Neural cell (in vitro differentiated cells): ENCODE measurements at regions not wholly inside any gene's neighbourhood (a gene's known extent, or its start where the extent isn't known, plus 50 kb on each side); places are given as distances from the start of the nearest gene placed in this dataset.

Experiments
- H2AFZ ChIP-seq: fragments of 200-600, 300-800 bp; sonication (generic), shearing (Covaris generic); 2 replicates; pipeline ENCODE4 v1.6.0; 2014; ENCODE audit warnings: low read depth, mild to moderate bottlenecking, antibody characterized with exemption, low read length, moderate library complexity
- H3F3A ChIP-seq: fragments of 200-600 bp; shearing (Covaris generic); 2 replicates; pipeline ENCODE4 v1.6.1; 2016; ENCODE audit warnings: mild to moderate bottlenecking, moderate library complexity, mixed read lengths, antibody characterized with exemption, low read length; ENCODE audit not compliant: insufficient read depth, poor library complexity, severe bottlenecking
- H3K27ac ChIP-seq: fragments of 200-600, 300-800 bp; sonication (generic), shearing (Covaris generic); 2 replicates; pipeline ENCODE4 v1.5.1; 2014; ENCODE audit warnings: mild to moderate bottlenecking, low read length, moderate library complexity
- H3K27me3 ChIP-seq: fragments of 300-800, 200-600 bp; sonication (generic), shearing (Covaris generic); 2 replicates; pipeline ENCODE4 v1.6.0; 2014; ENCODE audit warnings: mild to moderate bottlenecking, low read depth, low read length, moderate library complexity; ENCODE audit not compliant: insufficient read depth
- H3K36me3 ChIP-seq: fragments of 300-800, 200-600 bp; sonication (generic), shearing (Covaris generic); 2 replicates; pipeline ENCODE4 v1.5.1; 2014; ENCODE audit warnings: mild to moderate bottlenecking, antibody characterized with exemption, low read length, moderate library complexity; ENCODE audit not compliant: insufficient read depth
- H3K4me2 ChIP-seq: fragments of 300-800, 200-600 bp; sonication (generic), shearing (Covaris generic); 2 replicates; pipeline ENCODE4 v1.6.0; 2014; ENCODE audit warnings: mild to moderate bottlenecking, low read length
- H3K4me3 ChIP-seq: fragments of 300-800, 200-600 bp; sonication (generic), shearing (Covaris generic); 2 replicates; pipeline ENCODE4 v1.5.1; 2014; ENCODE audit warnings: mild to moderate bottlenecking, low read length, moderate library complexity
- H3K79me2 ChIP-seq: fragments of 200-600 bp; shearing (Covaris generic); replicated peaks from 2 replicates; pipeline ENCODE4 v1.6.0; 2014; ENCODE audit warnings: mild to moderate bottlenecking, low read length, moderate library complexity; ENCODE audit not compliant: insufficient read depth
- H3K9ac ChIP-seq: fragments of 300-800, 200-600 bp; sonication (generic), shearing (Covaris generic); 2 replicates; pipeline ENCODE4 v1.6.1; 2016; ENCODE audit warnings: mild to moderate bottlenecking, low read length, mixed read lengths
- H3K9me2 ChIP-seq: fragments of 200-600 bp; shearing (Covaris generic); 2 replicates; pipeline ENCODE4 v1.6.1; 2016; ENCODE audit warnings: mild to moderate bottlenecking, low read length, mixed read lengths; ENCODE audit not compliant: insufficient read depth
- H3K9me3 ChIP-seq: fragments of 200-600, 300-800 bp; sonication (generic), shearing (Covaris generic); 2 replicates; pipeline ENCODE4 v1.6.1; 2016; ENCODE audit warnings: mild to moderate bottlenecking, mixed run types, low read length, moderate library complexity, mixed read lengths
- H4K20me1 ChIP-seq: fragments of 200-600 bp; shearing (Covaris generic); 2 replicates; pipeline ENCODE4 v1.6.1; 2016; ENCODE audit warnings: mild to moderate bottlenecking, mixed run types; ENCODE audit not compliant: insufficient read depth
- CTCF ChIP-seq: fragments of 450-650 bp; IDR thresholded peaks from 2 replicates; pipeline ENCODE4 v1.5.1; 2014; ENCODE audit warnings: antibody characterized with exemption, mild to moderate bottlenecking, moderate library complexity; ENCODE audit not compliant: poor library complexity, severe bottlenecking
- EP300 ChIP-seq: fragments of 450-650 bp; conservative IDR thresholded peaks from 2 replicates; pipeline ENCODE4 v1.6.1; 2014; ENCODE audit warnings: antibody characterized with exemption, mild to moderate bottlenecking, moderate library complexity; ENCODE audit not compliant: poor library complexity, severe bottlenecking
- EZH2 ChIP-seq: fragments of 200-600, 300-800 bp; shearing (Covaris generic), sonication (generic); IDR thresholded peaks from 2 replicates; pipeline ENCODE4 v1.6.1; 2014; ENCODE audit warnings: antibody characterized with exemption, low read length, borderline replicate concordance, mild to moderate bottlenecking; ENCODE audit not compliant: insufficient read depth, poor library complexity, severe bottlenecking
- MXI1 ChIP-seq: fragments of 450-650 bp; conservative IDR thresholded peaks from 2 replicates; pipeline ENCODE4 v1.6.1; 2014; ENCODE audit warnings: antibody characterized with exemption, mild to moderate bottlenecking; ENCODE audit not compliant: poor library complexity, severe bottlenecking
- POLR2AphosphoS5 ChIP-seq: IDR thresholded peaks from 2 replicates; pipeline ENCODE4 v1.6.1; 2012
- RAD21 ChIP-seq: fragments of 450-650 bp; conservative IDR thresholded peaks from 2 replicates; pipeline ENCODE4 v1.6.1; 2014; ENCODE audit warnings: antibody characterized with exemption, mild to moderate bottlenecking, moderate library complexity
- REST ChIP-seq: IDR thresholded peaks from 2 replicates; pipeline ENCODE4 v1.6.1; 2012; ENCODE audit warnings: borderline replicate concordance
- SMC3 ChIP-seq: fragments of 450-650 bp; conservative IDR thresholded peaks from 2 replicates; pipeline ENCODE4 v1.6.1; 2014; ENCODE audit warnings: antibody characterized with exemption, mild to moderate bottlenecking, moderate library complexity; ENCODE audit not compliant: poor library complexity
- TAF1 ChIP-seq: IDR thresholded peaks from 2 replicates; pipeline ENCODE4 v1.6.1; 2012; ENCODE audit warnings: low read depth

- no peak overlapping the region for H3K9ac ChIP-seq
- no peaks in the 10 kb centered on the region for H3K27me3 ChIP-seq
- H3K9me3 ChIP-seq, result no peaks in the 10 kb centered on the region
- no peaks in the 10 kb centered on the region for H3K9me2 ChIP-seq
- no peak for TF ChIP-seq EZH2
- TF ChIP-seq REST, result no peak
- TF ChIP-seq EP300, result no peak
- TF ChIP-seq RAD21, result no peak
- no peak for TF ChIP-seq TAF1
- TF ChIP-seq SMC3, result no peak
- TF ChIP-seq CTCF, result no peak
- TF ChIP-seq MXI1, result no peak
- no peak for TF ChIP-seq POLR2AphosphoS5
- H2AFZ ChIP-seq, result no peak overlapping the region
- no peaks in the 10 kb centered on the region for H3K79me2 ChIP-seq
- no peak overlapping the region for H3K27ac ChIP-seq
- no peaks in the 10 kb centered on the region for H3F3A ChIP-seq
- H3K36me3 ChIP-seq, result no peaks in the 10 kb centered on the region
- no peak overlapping the region for H3K4me2 ChIP-seq
- no peaks in the 10 kb centered on the region for H4K20me1 ChIP-seq
- no peak overlapping the region for H3K4me3 ChIP-seq
Observed at GRCh38 chr5:155081618-155082017, 68.1 kb downstream of the KIF4B start.

- Histone ChIP-seq H3K4me3 (no peak overlapping the region), H3K4me2 (no peak overlapping the region), H3K27me3 (no peaks in the 10 kb centered on the region), H3K79me2 (no peaks in the 10 kb centered on the region), H3K27ac (no peak overlapping the region), H2AFZ (no peak overlapping the region), H3K9me3 (no peaks in the 10 kb centered on the region), H3K36me3 (no peaks in the 10 kb centered on the region), H3F3A (no peaks in the 10 kb centered on the region), H3K9me2 (no peaks in the 10 kb centered on the region), H4K20me1 (no peaks in the 10 kb centered on the region), H3K9ac (no peak overlapping the region)
- TF ChIP-seq REST (no peak), SMC3 (no peak), RAD21 (no peak), EP300 (no peak), POLR2AphosphoS5 (no peak)
Observed at GRCh38 chr5:155082401-155082800, 68.8 kb downstream of the KIF4B start.
